Mammary epithelial cell (primary cell): ENCODE measurements at regions not wholly inside any gene's neighbourhood (a gene's known extent, or its start where the extent isn't known, plus 50 kb on each side); places are given as distances from the start of the nearest gene placed in this dataset.

Experiments used
- EZH2 ChIP-seq: IDR thresholded peaks from 2 replicates; pipeline ENCODE4 v1.6.1; 2012; ENCODE audit warnings: low read length, inconsistent platforms, borderline replicate concordance
- TF ChIP-seq, protein P1 (sequence below), 2 donors: IDR thresholded peaks in 1 of 2; conservative IDR thresholded peaks in 1 of 2; 2 replicates each; pipeline ENCODE4 v1.5.1; 2011 to 2012; ENCODE audit warnings: inconsistent platforms in 2 of 2, low read length in 2 of 2, mild to moderate bottlenecking in 2 of 2, control low read depth in 1 of 2, low read depth in 1 of 2; ENCODE audit not compliant: insufficient read depth in 1 of 2; ENCODE audit errors: extremely low read depth in 1 of 2

DNA sequence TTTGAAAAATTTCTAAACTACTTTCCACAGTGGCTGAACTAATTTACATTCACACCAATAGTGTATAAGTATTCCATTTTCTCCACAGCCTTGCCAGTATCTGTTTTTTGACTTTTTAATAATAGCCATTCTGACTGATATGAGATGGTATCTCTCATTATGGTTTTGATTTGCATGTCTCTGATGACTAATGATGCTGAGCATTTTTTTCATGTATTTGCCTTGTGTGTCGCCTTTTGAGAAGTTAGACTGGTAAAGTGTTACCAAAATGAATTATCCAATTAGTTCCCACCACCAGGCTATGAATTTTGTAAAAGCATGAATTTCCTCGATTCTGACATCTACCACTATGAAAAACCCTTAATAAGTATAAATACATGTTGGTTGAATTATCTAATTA lies 242.2 kb upstream of the GK2 start:
- TF ChIP-seq, protein P1, sequence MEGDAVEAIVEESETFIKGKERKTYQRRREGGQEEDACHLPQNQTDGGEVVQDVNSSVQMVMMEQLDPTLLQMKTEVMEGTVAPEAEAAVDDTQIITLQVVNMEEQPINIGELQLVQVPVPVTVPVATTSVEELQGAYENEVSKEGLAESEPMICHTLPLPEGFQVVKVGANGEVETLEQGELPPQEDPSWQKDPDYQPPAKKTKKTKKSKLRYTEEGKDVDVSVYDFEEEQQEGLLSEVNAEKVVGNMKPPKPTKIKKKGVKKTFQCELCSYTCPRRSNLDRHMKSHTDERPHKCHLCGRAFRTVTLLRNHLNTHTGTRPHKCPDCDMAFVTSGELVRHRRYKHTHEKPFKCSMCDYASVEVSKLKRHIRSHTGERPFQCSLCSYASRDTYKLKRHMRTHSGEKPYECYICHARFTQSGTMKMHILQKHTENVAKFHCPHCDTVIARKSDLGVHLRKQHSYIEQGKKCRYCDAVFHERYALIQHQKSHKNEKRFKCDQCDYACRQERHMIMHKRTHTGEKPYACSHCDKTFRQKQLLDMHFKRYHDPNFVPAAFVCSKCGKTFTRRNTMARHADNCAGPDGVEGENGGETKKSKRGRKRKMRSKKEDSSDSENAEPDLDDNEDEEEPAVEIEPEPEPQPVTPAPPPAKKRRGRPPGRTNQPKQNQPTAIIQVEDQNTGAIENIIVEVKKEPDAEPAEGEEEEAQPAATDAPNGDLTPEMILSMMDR (conservative IDR thresholded peaks at IDR 0.05 in 1 of 2, IDR thresholded peaks at IDR 0.05 in 1 of 2; ENCODE audit: extremely low read depth in 1 of 2, insufficient read depth in 1 of 2, low read depth in 1 of 2, low read length in 2 of 2): no peak
- TF ChIP-seq EZH2: no peak
